ENCODE measurements at regions not wholly inside any gene's neighbourhood (a gene's known extent, or its start where the extent isn't known, plus 50 kb on each side); places are given as distances from the start of the nearest gene placed in this dataset.

DNA sequence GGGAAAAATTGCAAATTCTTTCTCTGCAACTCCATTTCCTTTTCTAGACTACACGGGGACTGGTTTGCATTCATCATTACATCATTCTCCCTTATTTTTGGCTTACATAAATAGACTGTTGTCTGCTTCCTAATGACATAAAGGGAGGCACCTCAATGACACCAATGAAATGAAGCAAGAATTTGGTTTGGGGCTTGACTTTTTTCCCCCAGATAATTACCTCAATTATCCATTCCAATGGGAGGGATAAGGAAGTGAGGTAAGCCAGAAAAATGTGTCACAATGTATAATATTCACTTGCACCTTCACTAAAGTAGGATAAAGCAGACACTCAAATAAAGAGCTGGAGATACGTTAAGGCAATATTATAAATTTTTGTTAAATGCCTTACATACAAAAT lies 240.6 kb upstream of the GRIP1 start:
- DNase-seq: no peak

GRCh38 chr12:66920205-66920604 lies 241.3 kb upstream of the GRIP1 start:
- DNase-seq: no peak

DNA sequence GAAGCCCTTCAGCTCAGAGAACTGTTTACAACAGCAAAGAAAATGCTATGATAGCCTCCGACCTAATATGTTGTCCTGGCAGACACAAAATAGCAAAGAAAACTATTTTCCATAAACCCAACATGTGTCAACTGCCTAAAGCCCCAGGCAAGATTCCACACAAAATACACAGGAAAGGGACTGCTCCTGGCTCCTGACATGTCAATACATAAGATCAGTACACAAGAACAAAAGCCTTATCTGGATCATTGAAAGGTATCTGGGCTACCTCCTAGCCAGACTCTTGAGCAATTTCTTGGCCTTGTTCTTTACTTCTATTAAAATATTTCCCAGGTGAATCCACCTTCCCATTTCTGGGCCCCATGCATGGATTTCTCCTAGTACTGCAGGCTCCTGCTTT lies 242.3 kb upstream of the GRIP1 start:
- no peak for DNase-seq

DNA sequence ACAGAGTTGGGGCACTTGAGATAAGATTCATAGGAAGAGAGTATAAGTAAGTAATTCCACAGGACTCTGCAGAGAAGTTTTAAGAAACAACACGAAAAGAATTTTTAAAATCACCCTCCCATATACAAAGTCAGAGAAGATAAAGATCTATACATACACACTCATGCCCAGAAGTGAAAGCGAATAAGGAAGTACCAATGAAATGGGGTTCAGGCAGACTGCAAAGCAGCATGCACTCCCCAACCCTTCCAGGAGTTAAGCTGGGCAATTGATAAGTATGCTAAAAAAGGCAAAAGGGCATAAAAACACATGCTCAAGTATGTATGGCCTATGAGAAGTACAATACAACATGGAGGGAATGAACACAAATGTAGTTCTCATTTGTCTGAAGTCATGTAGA lies 246.2 kb upstream of the GRIP1 start:
- no peak for DNase-seq

DNA sequence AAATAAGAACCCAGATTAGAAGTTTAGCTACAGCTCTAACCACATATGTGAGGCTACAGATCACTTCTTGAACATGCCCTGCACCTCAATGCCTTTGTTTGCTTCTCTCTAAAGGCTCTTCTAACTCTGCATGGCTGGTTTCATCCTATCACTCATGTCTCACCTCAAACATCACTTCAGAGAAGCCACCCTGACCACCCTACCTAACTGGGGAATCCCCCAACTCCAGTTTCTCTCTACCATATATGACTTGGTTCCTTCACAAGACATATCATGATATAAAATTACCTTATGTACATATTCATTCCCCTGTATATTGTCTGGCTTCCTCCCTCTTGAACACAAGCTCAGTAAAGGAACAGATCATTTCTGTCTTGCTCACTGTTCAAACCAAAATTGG lies 250.2 kb upstream of the GRIP1 start:
- DNase-seq: no peak

GRCh38 chr12:66931091-66931490 lies 252.2 kb upstream of the GRIP1 start:
- DNase-seq: no peak

DNA sequence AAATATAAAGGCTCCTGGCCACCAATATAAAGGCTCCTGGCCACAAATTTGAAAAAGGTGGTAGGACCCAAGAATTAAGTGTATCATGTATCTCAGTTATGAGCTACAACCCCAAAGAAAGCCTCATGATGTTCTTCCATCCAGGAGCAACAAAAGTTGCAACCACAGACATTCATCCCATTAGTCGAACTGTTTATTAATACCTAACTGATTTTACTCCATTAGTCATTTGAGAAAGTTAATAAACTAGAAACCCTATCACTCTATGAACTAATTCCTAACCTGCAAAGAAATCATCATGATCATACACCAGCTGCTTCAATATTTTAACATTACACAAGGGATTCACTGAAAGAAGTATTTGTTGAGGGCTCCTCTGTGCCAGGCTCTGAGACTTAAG lies 253.2 kb upstream of the GRIP1 start:
- no peak for DNase-seq

DNA sequence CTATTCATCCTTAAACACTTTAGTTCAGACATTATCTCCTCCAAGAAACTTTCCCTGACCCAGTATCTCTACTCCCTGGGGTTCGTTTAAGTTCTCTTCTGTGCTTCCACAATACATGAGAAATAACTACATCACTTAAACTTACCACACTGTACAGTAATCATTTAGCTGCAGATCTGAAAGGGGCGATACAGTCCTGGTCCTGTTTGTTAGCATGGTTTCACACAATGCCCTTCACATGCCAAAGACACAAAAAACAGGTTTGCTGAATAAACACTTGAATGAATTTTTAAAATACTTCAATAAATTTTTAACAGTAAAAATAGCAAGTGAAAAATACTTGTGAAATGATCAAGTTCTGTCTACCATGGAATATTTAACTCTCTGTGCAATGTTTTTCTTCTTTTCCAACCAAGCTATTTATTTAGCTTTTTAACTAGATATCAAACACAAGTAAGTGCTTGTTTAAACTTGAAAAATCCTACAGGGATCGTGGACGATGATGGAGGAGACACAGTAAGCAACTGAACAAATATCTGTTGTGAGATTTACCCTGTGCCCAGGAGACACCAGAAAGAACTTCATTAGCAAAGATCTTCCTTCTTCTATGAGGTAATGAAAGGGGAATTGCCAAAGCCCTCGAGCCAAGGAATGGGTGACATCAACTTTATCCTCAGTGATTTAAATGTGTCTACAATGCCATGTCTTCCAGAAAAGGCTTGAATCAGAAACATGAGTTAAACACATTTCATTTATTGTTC lies 255.6 kb upstream of the GRIP1 start:
- no peak for DNase-seq

- DNase-seq: no peak
Observed at GRCh38 chr12:66941150-66941549, 262.3 kb upstream of the GRIP1 start.

DNA sequence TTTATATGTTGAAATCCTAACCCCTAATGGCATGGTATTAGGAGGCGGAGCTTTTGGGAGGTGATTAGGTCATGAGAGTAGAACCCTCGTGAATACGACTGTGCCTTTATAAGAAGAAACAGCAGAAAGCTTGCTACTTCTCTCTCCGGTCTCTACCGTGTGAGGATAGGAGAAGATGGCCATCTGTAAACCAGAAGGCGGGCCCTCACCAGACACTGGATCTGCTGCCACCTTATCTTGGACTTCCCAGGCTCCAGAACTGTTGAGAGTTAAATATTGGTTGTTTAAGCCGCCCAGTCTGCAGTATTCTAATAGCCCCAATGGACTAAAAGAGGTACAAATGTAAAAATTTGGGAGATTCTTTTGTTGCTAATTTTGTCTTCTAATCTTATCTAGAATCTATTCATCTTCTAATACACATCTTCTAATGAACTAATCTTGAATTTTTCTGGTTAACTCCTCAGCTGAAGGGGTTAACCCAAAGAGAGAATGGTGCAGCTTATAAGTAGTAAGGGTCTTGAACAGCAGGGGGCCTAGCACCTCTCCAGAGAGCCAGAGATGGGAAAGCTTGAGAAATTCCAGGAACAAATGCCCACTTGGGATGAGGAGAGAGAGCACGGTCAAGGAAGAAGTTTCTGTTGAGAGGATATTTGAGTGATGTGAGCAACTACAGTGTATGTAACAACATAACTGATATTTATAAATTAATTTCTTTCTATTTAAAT lies 264.0 kb upstream of the GRIP1 start:
- no peak for DNase-seq

GRCh38 chr12:66944365-66944764 lies 265.5 kb upstream of the GRIP1 start:
- no peak for DNase-seq

GRCh38 chr12:66945189-66945817 lies 266.4 kb upstream of the GRIP1 start:
- no peak for DNase-seq

DNA sequence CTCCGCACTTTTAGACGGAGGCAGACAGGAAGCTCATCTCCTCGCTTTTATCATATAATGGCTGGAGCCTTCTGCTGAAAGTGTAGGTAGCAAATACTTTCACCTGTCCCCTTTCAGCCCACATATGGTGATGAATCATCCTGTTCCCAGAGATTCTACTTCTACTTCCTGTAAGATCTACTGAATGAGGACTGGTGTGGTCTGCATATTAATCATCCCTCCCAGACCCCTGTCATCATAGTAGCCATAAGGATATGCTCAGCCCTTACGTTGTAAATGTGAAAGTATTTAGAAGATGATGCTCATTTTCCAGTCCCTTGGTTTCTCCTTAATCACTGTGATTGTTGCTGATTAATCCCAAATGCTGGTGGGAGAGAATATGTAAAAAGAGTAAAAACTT lies 268.2 kb upstream of the GRIP1 start:
- DNase-seq: no peak

- no peak for DNase-seq
Observed at GRCh38 chr12:66952668-66953067, 273.8 kb upstream of the GRIP1 start.

- DNase-seq: no peak
Observed at GRCh38 chr12:66956300-66956699, 277.4 kb upstream of the GRIP1 start.

- DNase-seq: no peak
Observed at GRCh38 chr12:66959276-66959675, 280.4 kb upstream of the GRIP1 start.

DNA sequence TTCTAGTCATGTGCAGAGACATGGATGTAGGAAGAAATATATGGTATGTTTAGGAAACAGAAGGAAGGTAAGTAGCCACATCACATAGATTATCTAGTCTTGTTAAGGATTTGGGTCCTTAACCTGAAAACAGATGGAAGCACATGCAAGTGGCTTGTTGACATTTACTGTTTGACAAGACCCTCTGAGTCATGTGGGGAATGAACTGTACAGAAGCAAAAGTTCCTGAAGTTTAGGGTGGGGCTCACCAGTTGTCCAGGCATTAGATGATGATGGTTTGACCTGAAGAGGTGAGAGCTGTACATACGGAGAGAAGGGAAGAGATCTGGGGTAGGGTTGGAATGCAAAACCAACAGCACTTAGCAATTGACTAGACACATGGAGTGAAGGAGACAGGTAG lies 281.1 kb upstream of the GRIP1 start:
- no peak for DNase-seq

- DNase-seq: no peak
Observed at GRCh38 chr12:66960704-66961690, 282.1 kb upstream of the GRIP1 start.

GRCh38 chr12:66962290-66962689 lies 283.4 kb upstream of the GRIP1 start:
- no peak for DNase-seq

GRCh38 chr12:66963901-66964300 lies 285.0 kb upstream of the GRIP1 start:
- no peak for DNase-seq

DNA sequence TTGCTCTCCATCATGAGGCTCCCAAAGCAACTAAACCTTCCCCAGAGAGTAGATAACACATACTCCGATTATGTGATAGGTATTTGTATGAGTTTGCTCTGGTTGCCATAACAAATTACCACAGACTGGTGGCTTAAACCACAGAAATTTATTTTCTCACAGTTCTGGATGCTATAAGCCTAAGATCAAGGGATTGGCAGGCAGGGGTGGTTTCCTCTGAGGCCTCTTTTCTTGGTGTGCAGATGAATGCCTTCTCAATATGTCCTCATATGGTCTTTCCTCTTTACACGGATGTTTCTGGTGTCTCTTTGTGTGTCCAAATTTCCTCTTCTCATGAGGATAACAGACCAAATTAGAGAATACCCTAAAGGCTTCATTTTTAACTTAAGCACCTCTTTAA lies 285.8 kb upstream of the GRIP1 start:
- no peak for DNase-seq

DNA sequence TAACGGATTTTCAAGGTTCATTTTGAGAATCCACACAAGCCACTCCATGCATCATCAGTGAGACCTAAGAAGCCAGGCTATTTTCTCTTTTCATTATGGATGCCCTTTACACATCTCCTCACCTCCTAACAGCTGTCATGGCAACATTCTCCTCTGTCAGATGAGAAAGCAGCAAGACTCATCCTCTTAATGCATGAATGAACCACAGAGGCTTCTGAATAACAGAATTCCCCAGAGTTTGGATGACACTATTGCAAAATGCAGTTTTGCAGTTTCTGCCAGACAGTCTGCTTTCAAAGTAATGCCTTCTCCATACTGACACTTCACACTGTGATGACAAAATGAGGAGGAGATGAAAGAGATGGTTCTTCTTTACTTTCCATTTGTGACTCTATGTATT lies 286.7 kb upstream of the GRIP1 start:
- DNase-seq: no peak

DNA sequence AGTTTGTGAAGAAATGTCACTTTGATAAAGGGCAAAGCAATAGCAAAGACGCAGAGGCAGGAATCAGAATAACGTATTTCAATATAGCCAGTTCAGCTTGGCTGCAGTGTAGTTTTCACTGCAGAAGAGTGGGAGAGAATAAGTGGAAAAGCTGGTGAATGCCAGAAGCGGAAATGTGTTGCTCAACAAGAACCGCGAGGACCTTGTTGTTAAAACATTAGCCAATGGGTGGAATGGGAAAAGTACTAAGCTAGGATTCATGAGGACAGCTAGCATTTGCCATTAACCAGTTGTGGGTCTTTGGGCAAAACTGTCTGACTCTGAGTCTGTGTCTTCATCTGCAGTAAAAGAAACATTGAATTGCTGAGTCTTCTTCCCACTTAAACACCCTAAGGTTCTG lies 292.9 kb upstream of the GRIP1 start:
- no peak for DNase-seq
